Stimulated activated CD4-positive, alpha-beta T cell treated with anti-CD3 and anti-CD28 coated beads, Interleukin-4, amount 100 ng/mL, for 4 hours (primary cell): ENCODE measurements at regions not wholly inside any gene's neighbourhood (a gene's known extent, or its start where the extent isn't known, plus 50 kb on each side); places are given as distances from the start of the nearest gene placed in this dataset.
"Not testable (repeated sequence)": the region's sequence is repeated elsewhere in the genome, so short reads cannot be mapped to it uniquely, and the experiment has no call there.

Source experiments
- DNase-seq, 2 experiments: peaks; one replicate each; pipeline ENCODE4 v3.0.0-alpha.2; 2020

- no peak for DNase-seq
These were observed 228.9 kb upstream of the FAM78B start for GRCh38 chr1:166395729-166396128.

- DNase-seq: not testable (repeated sequence)
These were observed 242.7 kb upstream of the FAM78B start for GRCh38 chr1:166409253-166410082.

- no peak for DNase-seq
These were observed 243.2 kb upstream of the FAM78B start for GRCh38 chr1:166410083-166410385.

GRCh38 chr1:166416831-166417230, 250.0 kb upstream of the FAM78B start:
- DNase-seq: not testable (repeated sequence)

GRCh38 chr1:166418344-166418933, 251.6 kb upstream of the FAM78B start:
- DNase-seq: no peak

- DNase-seq: not testable (repeated sequence)
These were observed 255.8 kb upstream of the FAM78B start for GRCh38 chr1:166422586-166422985.

GRCh38 chr1:166432655-166433054, 265.9 kb upstream of the FAM78B start:
- no peak for DNase-seq

- DNase-seq: not testable (repeated sequence)
These were observed 266.9 kb upstream of the FAM78B start for GRCh38 chr1:166433404-166434304.

GRCh38 chr1:166457700-166458099, 290.9 kb upstream of the FAM78B start:
- DNase-seq: no peak

- DNase-seq: no peak
These were observed 297.5 kb upstream of the FAM78B start for GRCh38 chr1:166464333-166464732.

- DNase-seq: no peak
These were observed 303.2 kb upstream of the FAM78B start for GRCh38 chr1:166470014-166470413.

- DNase-seq: no peak
These were observed 303.6 kb upstream of the FAM78B start for GRCh38 chr1:166470441-166470840.

- no peak for DNase-seq
These were observed 304.6 kb upstream of the FAM78B start for GRCh38 chr1:166471359-166471758.

- peak; percentile 17 to 39 for DNase-seq
These were observed 312.3 kb upstream of the FAM78B start for GRCh38 chr1:166479052-166479631.

- no peak for DNase-seq
These were observed 317.7 kb upstream of the FAM78B start for GRCh38 chr1:166484471-166484870.

- DNase-seq: no peak
These were observed 318.1 kb upstream of the FAM78B start for GRCh38 chr1:166484871-166485270.

GRCh38 chr1:166485620-166486019, 318.8 kb upstream of the FAM78B start:
- DNase-seq: no peak

GRCh38 chr1:166488327-166488726, 321.5 kb upstream of the FAM78B start:
- DNase-seq: no peak

GRCh38 chr1:166489356-166489669, 322.5 kb upstream of the FAM78B start:
- DNase-seq: no peak

GRCh38 chr1:166489670-166490436, 323.1 kb upstream of the FAM78B start:
- DNase-seq: peak; percentile 24 to 62

GRCh38 chr1:166490437-166490991, 323.7 kb upstream of the FAM78B start:
- DNase-seq: no peak

GRCh38 chr1:166493765-166494164, 327.0 kb upstream of the FAM78B start:
- DNase-seq: not testable (repeated sequence)
